Mesenchymal stem cell (in vitro differentiated cells and primary cell): ENCODE measurements at regions not wholly inside any gene's neighbourhood (a gene's known extent, or its start where the extent isn't known, plus 50 kb on each side); places are given as distances from the start of the nearest gene placed in this dataset.

Experiments used
- DNase-seq: peaks from one replicate; pipeline ENCODE4 v3.0.0-alpha.2; 2013
- H2AFZ ChIP-seq: one replicate; pipeline ENCODE4 v1.6.1; 2013; ENCODE audit warnings: low read depth, mild to moderate bottlenecking, control low read depth, inconsistent platforms, low read length, moderate library complexity
- H2AK5ac ChIP-seq: 2 replicates; pipeline ENCODE4 v1.6.1; 2013; ENCODE audit warnings: low read length, moderate library complexity, mild to moderate bottlenecking, inconsistent platforms; ENCODE audit not compliant: severe bottlenecking
- H2BK120ac ChIP-seq: one replicate; pipeline ENCODE4 v1.6.1; 2013; ENCODE audit warnings: low read depth, mild to moderate bottlenecking, inconsistent platforms, low read length, moderate library complexity
- H2BK12ac ChIP-seq, 2 experiments: one replicate each; pipeline ENCODE4 v1.6.1; 2013; ENCODE audit warnings: inconsistent platforms in 2 of 2, low read length in 2 of 2, mild to moderate bottlenecking in 2 of 2, moderate library complexity in 2 of 2, control low read depth in 1 of 2
- H2BK15ac ChIP-seq: one replicate; pipeline ENCODE4 v1.6.1; 2013; ENCODE audit warnings: mild to moderate bottlenecking, low read depth, inconsistent platforms; ENCODE audit not compliant: poor library complexity, severe bottlenecking
- H2BK5ac ChIP-seq: 2 replicates; pipeline ENCODE4 v1.6.1; 2013; ENCODE audit warnings: low read depth, mild to moderate bottlenecking, low read length, control low read depth, inconsistent platforms; ENCODE audit not compliant: poor library complexity, severe bottlenecking
- H3K14ac ChIP-seq, 2 experiments: one replicate each; pipeline ENCODE4 v1.6.1; 2013; ENCODE audit warnings: inconsistent platforms in 2 of 2, low read length in 2 of 2, control low read depth in 1 of 2, mild to moderate bottlenecking in 1 of 2, moderate library complexity in 1 of 2
- H3K18ac ChIP-seq, 2 experiments: one replicate each; pipeline ENCODE4 v1.6.1; 2013; ENCODE audit warnings: inconsistent platforms in 2 of 2, low read length in 2 of 2, control low read depth in 1 of 2, low read depth in 1 of 2, mild to moderate bottlenecking in 1 of 2
- H3K23ac ChIP-seq, 2 experiments: one replicate each; pipeline ENCODE4 v1.6.1; 2013; ENCODE audit warnings: inconsistent platforms in 2 of 2, low read length in 2 of 2, mild to moderate bottlenecking in 2 of 2, moderate library complexity in 2 of 2, control low read depth in 1 of 2
- H3K27ac ChIP-seq: 2 replicates; pipeline ENCODE4 v1.5.1; 2013; ENCODE audit warnings: mild to moderate bottlenecking, moderate library complexity, low read length, control low read depth, inconsistent platforms; ENCODE audit not compliant: poor library complexity, severe bottlenecking
- H3K27me3 ChIP-seq, 2 experiments: 2 replicates each; pipeline versions ENCODE4 v1.6.1 to v1.7.0; 2013; ENCODE audit warnings: low read length in 2 of 2, mild to moderate bottlenecking in 2 of 2, moderate library complexity in 2 of 2, control low read depth in 1 of 2, inconsistent platforms in 1 of 2; ENCODE audit not compliant: control insufficient read depth in 1 of 2, insufficient read depth in 1 of 2
- H3K36me3 ChIP-seq, 2 experiments: 2 replicates each; pipeline versions ENCODE4 v1.6.1 to v1.7.0; 2013; ENCODE audit warnings: low read length in 2 of 2, control low read depth in 1 of 2, inconsistent platforms in 1 of 2, low read depth in 1 of 2, mild to moderate bottlenecking in 1 of 2; ENCODE audit not compliant: insufficient read depth in 2 of 2, control insufficient read depth in 1 of 2
- H3K4ac ChIP-seq, 2 experiments: one replicate each; pipeline ENCODE4 v1.6.1; 2013; ENCODE audit warnings: inconsistent platforms in 2 of 2, low read length in 2 of 2, mild to moderate bottlenecking in 2 of 2, moderate library complexity in 2 of 2, control low read depth in 1 of 2, low read depth in 1 of 2
- H3K4me1 ChIP-seq: 2 replicates; pipeline ENCODE4 v1.6.1; 2013; ENCODE audit warnings: low read depth, low read length, control low read depth; ENCODE audit not compliant: control insufficient read depth, insufficient read depth
- H3K4me2 ChIP-seq: 2 replicates; pipeline ENCODE4 v1.6.1; 2013; ENCODE audit warnings: low read length, mild to moderate bottlenecking, inconsistent platforms; ENCODE audit not compliant: poor library complexity, severe bottlenecking
- H3K4me3 ChIP-seq, 2 experiments: 2 replicates each; pipeline versions ENCODE4 v1.5.1 to v1.7.0; 2013; ENCODE audit warnings: low read length in 2 of 2, mild to moderate bottlenecking in 2 of 2, control low read depth in 1 of 2, low read depth in 1 of 2; ENCODE audit not compliant: insufficient read depth in 1 of 2
- H3K79me1 ChIP-seq: replicated peaks from 2 replicates; pipeline ENCODE4 v1.6.1; 2013; ENCODE audit warnings: mild to moderate bottlenecking, control low read depth, low read length, inconsistent platforms; ENCODE audit not compliant: poor library complexity, severe bottlenecking
- H3K9ac ChIP-seq: 2 replicates; pipeline ENCODE4 v1.7.0; 2013; ENCODE audit warnings: mild to moderate bottlenecking, low read length, moderate library complexity
- H3K9me3 ChIP-seq: 2 replicates; pipeline ENCODE4 v1.7.0; 2013; ENCODE audit warnings: mild to moderate bottlenecking, low read length; ENCODE audit not compliant: control insufficient read depth
- H4K8ac ChIP-seq: one replicate; pipeline ENCODE4 v1.6.1; 2013; ENCODE audit warnings: inconsistent platforms, mild to moderate bottlenecking, low read length, moderate library complexity
- H4K91ac ChIP-seq: one replicate; pipeline ENCODE4 v1.6.1; 2013; ENCODE audit warnings: mild to moderate bottlenecking, low read length, inconsistent platforms
- WGBS: methylation state at CpG from one replicate; pipeline ENCODE4 v1.1.7; 2013; ENCODE audit warnings: mixed read lengths; 5-methylcytosine and 5-hydroxymethylcytosine counted together

GRCh38 chr19:8902520-8902919, 70.3 kb downstream of the MBD3L1 start:
- H2AFZ ChIP-seq: no peak overlapping the region
- H2BK15ac ChIP-seq: no peak overlapping the region
- no peak for DNase-seq
- H2BK12ac ChIP-seq: no peak overlapping the region
- H3K79me1 ChIP-seq: no peaks in the 10 kb centered on the region
- H4K8ac ChIP-seq: no peak overlapping the region
- no peaks in the 10 kb centered on the region for H3K4me1 ChIP-seq
- no peak overlapping the region for H3K14ac ChIP-seq
- H3K9me3 ChIP-seq: peaks cover 23% of the 10 kb centered on the region
- no peaks in the 10 kb centered on the region for H3K27me3 ChIP-seq
- H3K9ac ChIP-seq: no peak overlapping the region
- H2BK5ac ChIP-seq: no peak overlapping the region
- 57% methylated on average over 8 of the region's 8 CpGs for WGBS
- no peak overlapping the region for H3K27ac ChIP-seq
- no peak overlapping the region for H3K4ac ChIP-seq
- no peak overlapping the region for H3K18ac ChIP-seq
- H2AK5ac ChIP-seq: no peak overlapping the region
- no peak overlapping the region for H2BK120ac ChIP-seq
- H3K4me3 ChIP-seq: no peak overlapping the region
- no peaks in the 10 kb centered on the region for H3K36me3 ChIP-seq
- no peak overlapping the region for H3K4me2 ChIP-seq
- no peak overlapping the region for H4K91ac ChIP-seq
- H3K23ac ChIP-seq: no peak overlapping the region

GRCh38 chr19:8904597-8904996, 72.4 kb downstream of the MBD3L1 start:
- H4K8ac ChIP-seq: no peak overlapping the region
- H3K27ac ChIP-seq: no peak overlapping the region
- H3K36me3 ChIP-seq: no peaks in the 10 kb centered on the region
- H3K27me3 ChIP-seq: no peaks in the 10 kb centered on the region
- H3K79me1 ChIP-seq: no peaks in the 10 kb centered on the region
- no peak overlapping the region for H3K4me3 ChIP-seq
- no peak overlapping the region for H4K91ac ChIP-seq
- no peak for DNase-seq
- H3K23ac ChIP-seq: no peak overlapping the region
- H2BK12ac ChIP-seq: no peak overlapping the region
- no peak overlapping the region for H3K4me2 ChIP-seq
- peaks cover 20% of the 10 kb centered on the region for H3K9me3 ChIP-seq
- no peak overlapping the region for H3K14ac ChIP-seq
- no peak overlapping the region for H3K9ac ChIP-seq
- H3K18ac ChIP-seq: no peak overlapping the region
- no peak overlapping the region for H2AFZ ChIP-seq
- 18% methylated on average over 1 of the region's 1 CpG for WGBS
- H2BK5ac ChIP-seq: no peak overlapping the region
- no peak overlapping the region for H3K4ac ChIP-seq
- no peak overlapping the region for H2BK120ac ChIP-seq
- no peak overlapping the region for H2AK5ac ChIP-seq
- no peaks in the 10 kb centered on the region for H3K4me1 ChIP-seq
- H2BK15ac ChIP-seq: no peak overlapping the region

- no peak overlapping the region for H2BK12ac ChIP-seq
- H3K9me3 ChIP-seq: peaks cover 16% of the 10 kb centered on the region
- no peak overlapping the region for H3K27ac ChIP-seq
- WGBS: 72% methylated on average over 2 of the region's 2 CpGs
- no peak overlapping the region for H2AK5ac ChIP-seq
- no peak overlapping the region for H3K14ac ChIP-seq
- DNase-seq: no peak
- no peaks in the 10 kb centered on the region for H3K4me1 ChIP-seq
- no peak overlapping the region for H2BK5ac ChIP-seq
- H3K27me3 ChIP-seq: no peaks in the 10 kb centered on the region
- no peak overlapping the region for H2BK120ac ChIP-seq
- no peaks in the 10 kb centered on the region for H3K79me1 ChIP-seq
- H3K9ac ChIP-seq: no peak overlapping the region
- no peaks in the 10 kb centered on the region for H3K36me3 ChIP-seq
- H3K18ac ChIP-seq: no peak overlapping the region
- H4K8ac ChIP-seq: no peak overlapping the region
- H3K4me2 ChIP-seq: no peak overlapping the region
- H2BK15ac ChIP-seq: no peak overlapping the region
- H3K23ac ChIP-seq: no peak overlapping the region
- H3K4ac ChIP-seq: no peak overlapping the region
- no peak overlapping the region for H4K91ac ChIP-seq
- no peak overlapping the region for H3K4me3 ChIP-seq
- no peak overlapping the region for H2AFZ ChIP-seq
Measured at GRCh38 chr19:8905342-8905741, 73.2 kb downstream of the MBD3L1 start.

- H3K4me3 ChIP-seq: no peak overlapping the region
- no peak overlapping the region for H3K4ac ChIP-seq
- no peak for DNase-seq
- no peak overlapping the region for H2AFZ ChIP-seq
- no peak overlapping the region for H3K27ac ChIP-seq
- no peaks in the 10 kb centered on the region for H3K27me3 ChIP-seq
- H3K9ac ChIP-seq: no peak overlapping the region
- H3K14ac ChIP-seq: no peak overlapping the region
- no peak overlapping the region for H2AK5ac ChIP-seq
- H3K23ac ChIP-seq: no peak overlapping the region
- no peak overlapping the region for H3K18ac ChIP-seq
- peaks cover 9% of the 10 kb centered on the region for H3K9me3 ChIP-seq
- H2BK12ac ChIP-seq: no peak overlapping the region
- H3K36me3 ChIP-seq: no peaks in the 10 kb centered on the region
- H3K4me2 ChIP-seq: no peak overlapping the region
- no peak overlapping the region for H2BK120ac ChIP-seq
- no peak overlapping the region for H2BK15ac ChIP-seq
- H4K91ac ChIP-seq: no peak overlapping the region
- no peaks in the 10 kb centered on the region for H3K79me1 ChIP-seq
- H4K8ac ChIP-seq: no peak overlapping the region
- no peaks in the 10 kb centered on the region for H3K4me1 ChIP-seq
- no peak overlapping the region for H2BK5ac ChIP-seq
Measured at GRCh38 chr19:8908066-8908465, 75.9 kb downstream of the MBD3L1 start.
